ENCODE measurements at regions not wholly inside any gene's neighbourhood (a gene's known extent, or its start where the extent isn't known, plus 50 kb on each side); places are given as distances from the start of the nearest gene placed in this dataset.
A peak's percentile ranks its signal among the peaks of the same experiment; 100 is the strongest.

GRCh38 chr16:80029761-80030481, 429.4 kb upstream of the MAF start:
- H3K4me3 ChIP-seq (ENCODE audit: low read depth, low read length), result no peak overlapping the region
- no peak for TF ChIP-seq CTCF (IDR thresholded peaks at IDR 0.05; ENCODE audit: insufficient read depth, low read depth, low read length, missing control alignments)
- no peak for DNase-seq (ENCODE audit: low read depth)

- no peak for TF ChIP-seq CTCF (IDR thresholded peaks at IDR 0.05; ENCODE audit: insufficient read depth, low read depth, low read length, missing control alignments)
- H3K4me3 ChIP-seq (ENCODE audit: low read depth, low read length), result no peak overlapping the region
- no peak for DNase-seq (ENCODE audit: low read depth)
These were observed 428.8 kb upstream of the MAF start for GRCh38 chr16:80029381-80029630.

- DNase-seq (ENCODE audit: low read depth), result no peak
- TF ChIP-seq CTCF (IDR thresholded peaks at IDR 0.05; ENCODE audit: insufficient read depth, low read depth, low read length, missing control alignments), result no peak
These were observed 428.2 kb upstream of the MAF start for GRCh38 chr16:80028581-80029380.

GRCh38 chr16:80027007-80027965, 426.7 kb upstream of the MAF start:
- DNase-seq (ENCODE audit: low read depth), result peak; percentile 54
- H3K4me3 ChIP-seq (ENCODE audit: low read depth, low read length), result no peak overlapping the region
- no peak for TF ChIP-seq CTCF (IDR thresholded peaks at IDR 0.05; ENCODE audit: insufficient read depth, low read depth, low read length, missing control alignments)

More at GRCh38 chr16:80028581-80029380, 428.2 kb upstream of the MAF start:
- H3K4me3 ChIP-seq (ENCODE audit: low read depth, low read length), result no peak overlapping the region

GRCh38 chr16:80025236-80025635, 424.7 kb upstream of the MAF start:
- no peak overlapping the region for H3K4me3 ChIP-seq (ENCODE audit: low read depth, low read length)
- DNase-seq (ENCODE audit: low read depth), result no peak
- no peak for TF ChIP-seq CTCF (IDR thresholded peaks at IDR 0.05; ENCODE audit: insufficient read depth, low read depth, low read length, missing control alignments)

GRCh38 chr16:80024443-80024842, 423.9 kb upstream of the MAF start:
- TF ChIP-seq CTCF (IDR thresholded peaks at IDR 0.05; ENCODE audit: insufficient read depth, low read depth, low read length, missing control alignments), result no peak
- H3K4me3 ChIP-seq (ENCODE audit: low read depth, low read length), result no peak overlapping the region
- no peak for DNase-seq (ENCODE audit: low read depth)

Measured in GM12865 (cell line).